GM20431 (cell line): ENCODE measurements at regions not wholly inside any gene's neighbourhood (a gene's known extent, or its start where the extent isn't known, plus 50 kb on each side); places are given as distances from the start of the nearest gene placed in this dataset.

Experiments used
- in situ Hi-C: fragments of 300-500 bp; cut with MseI, MboI; formaldehyde crosslinking; loops from one replicate; pipeline ENCODE4 v1.15.0; 2020; ENCODE audit warnings: low sequenced_read_pairs; ENCODE audit not compliant: unreplicated experiment

DNA sequence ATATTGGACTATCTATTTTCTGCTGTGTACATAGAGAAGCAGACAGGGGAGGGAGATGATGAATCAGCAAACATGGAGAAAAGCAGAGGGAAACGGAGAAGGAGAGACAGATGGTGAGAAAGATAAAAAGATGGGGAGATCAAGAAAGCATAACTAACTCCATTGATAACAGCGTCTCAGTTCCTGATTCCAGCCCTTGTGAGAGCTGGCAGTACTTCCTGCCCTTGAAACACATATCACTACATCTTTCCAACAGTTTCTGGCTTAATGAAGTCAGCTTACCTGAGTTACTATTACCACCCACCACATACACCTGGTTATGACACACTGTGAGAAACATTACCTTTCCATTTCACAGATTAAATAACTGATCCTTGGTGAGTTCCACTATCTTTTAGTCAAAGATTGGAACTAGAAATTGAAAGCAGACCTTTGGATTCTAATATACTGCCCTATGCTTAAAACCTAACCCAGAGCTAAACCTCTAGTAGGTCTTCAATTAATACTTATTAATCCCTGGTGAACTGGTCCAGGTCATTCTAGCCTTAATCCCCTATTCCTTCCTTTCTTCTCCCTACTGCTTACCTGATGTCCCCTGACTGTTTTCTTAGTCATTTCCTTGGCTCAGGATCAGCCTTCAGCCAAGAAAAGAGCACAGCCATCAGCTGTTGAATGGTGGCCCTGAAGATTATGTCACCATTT is 346.6 kb upstream of the CCL2 start:
- in situ Hi-C loops = no loop called here

DNA sequence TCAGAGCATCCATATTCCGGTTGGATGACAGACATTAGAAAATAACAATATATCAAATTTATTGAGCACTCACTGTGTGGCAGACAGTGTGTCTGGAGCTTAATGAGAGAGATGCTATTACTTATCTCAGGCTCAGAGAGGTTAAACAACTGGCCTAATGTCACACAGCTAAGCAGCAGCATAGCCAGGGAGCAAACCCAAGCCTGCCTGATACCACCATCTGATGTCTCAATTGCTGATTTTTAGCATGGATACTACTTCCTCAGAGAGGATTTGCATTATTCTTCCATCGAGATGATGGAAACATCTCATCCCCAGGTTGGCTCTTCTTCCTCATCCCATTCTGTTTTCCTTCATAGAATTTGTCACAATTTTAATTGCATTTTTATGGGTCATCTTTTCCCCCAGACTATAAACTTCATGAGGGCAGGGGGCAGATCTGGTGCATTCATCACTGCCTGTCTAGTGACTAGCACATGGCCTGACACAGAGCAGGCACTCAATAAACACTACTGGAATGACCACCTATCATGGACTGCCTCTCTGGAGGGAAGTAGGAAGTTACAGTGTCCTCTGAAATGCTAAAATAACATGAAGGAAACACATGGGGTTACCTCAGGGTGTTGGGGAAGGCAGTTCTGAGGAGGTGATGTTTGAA is 344.8 kb upstream of the CCL2 start:
- in situ Hi-C loops = no loop called here

- in situ Hi-C loops = no loop called here
Measured at GRCh38 chr17:33914125-33914524, 341.0 kb upstream of the CCL2 start.

- in situ Hi-C loops = no loop called here
Measured at GRCh38 chr17:33922971-33923370, 332.1 kb upstream of the CCL2 start.

DNA sequence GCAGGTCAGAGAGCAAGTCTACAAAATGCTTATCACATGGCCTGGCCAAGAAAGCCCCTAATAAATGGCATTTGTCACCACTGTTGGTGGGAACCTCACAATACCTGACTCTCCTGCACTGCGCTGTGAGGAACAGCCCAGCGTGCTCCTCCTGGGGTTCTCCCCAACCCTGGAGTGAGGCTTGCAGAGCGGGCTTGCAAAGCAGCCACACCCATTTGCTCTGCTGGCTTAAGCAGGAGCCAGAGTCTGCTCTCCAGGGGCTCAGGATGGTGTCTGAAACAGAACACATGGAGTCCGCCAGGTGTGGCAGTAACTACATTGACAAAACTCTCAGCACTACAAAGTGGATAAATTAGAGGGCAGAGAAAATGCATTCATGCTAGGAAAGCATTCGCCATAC is 331.0 kb upstream of the CCL2 start:
- in situ Hi-C loops = no loop called here

DNA sequence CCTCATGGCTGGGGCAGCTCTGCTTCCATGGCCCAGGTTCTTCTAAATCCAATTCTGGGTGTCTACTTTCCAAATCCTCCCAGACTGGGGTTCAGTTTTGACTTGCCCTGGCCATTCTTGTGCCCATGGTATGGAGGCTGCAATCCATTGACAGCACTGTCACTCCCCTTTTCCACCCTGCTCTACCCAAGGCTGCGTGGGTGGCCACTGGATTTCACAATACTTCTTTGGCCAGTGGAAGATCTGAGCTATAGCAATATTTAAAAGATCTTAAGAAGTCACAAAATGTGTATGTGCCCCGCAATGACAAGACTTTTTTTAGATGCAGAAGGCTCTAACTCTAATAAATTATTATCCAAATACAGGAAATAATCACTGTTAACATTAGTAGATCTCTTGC is 329.4 kb upstream of the CCL2 start:
- in situ Hi-C loops = loop anchor here (25.0 kb wide), 1 partner anchor 237 kb away; no protein-coding TSS in a partner anchor

GRCh38 chr17:33927732-33928133 is 327.4 kb upstream of the CCL2 start:
- in situ Hi-C loops = loop anchor here (25.0 kb wide), 1 partner anchor 235 kb away; no protein-coding TSS in a partner anchor

DNA sequence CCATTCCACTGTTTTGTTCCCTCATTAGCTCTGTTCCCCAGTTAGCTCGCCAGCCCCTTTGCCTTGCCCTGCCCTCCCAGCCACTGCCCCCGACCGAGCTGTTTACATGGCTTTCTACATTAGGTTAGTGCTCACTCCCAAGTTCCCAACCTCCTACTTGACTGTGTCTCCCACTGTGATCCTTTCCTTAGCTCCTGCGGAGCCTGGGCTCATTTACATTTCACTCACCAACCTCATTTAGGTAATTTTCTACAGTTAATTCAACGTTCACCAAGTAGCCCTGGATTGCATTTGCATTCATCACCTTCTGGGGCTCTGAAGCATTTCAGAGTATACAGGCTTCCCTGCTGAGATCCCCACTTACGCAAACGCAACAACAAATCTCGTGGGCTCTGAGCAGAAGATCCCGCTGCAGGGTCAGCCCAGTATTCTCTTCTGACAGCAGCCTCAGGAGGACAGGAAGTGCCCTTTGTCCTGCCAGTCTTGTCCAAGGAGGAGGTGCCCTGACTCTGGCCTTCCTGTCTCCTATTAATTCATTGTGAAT is 325.8 kb upstream of the CCL2 start:
- in situ Hi-C loops = loop anchor here (25.0 kb wide), 1 partner anchor 233 kb away; no protein-coding TSS in a partner anchor

DNA sequence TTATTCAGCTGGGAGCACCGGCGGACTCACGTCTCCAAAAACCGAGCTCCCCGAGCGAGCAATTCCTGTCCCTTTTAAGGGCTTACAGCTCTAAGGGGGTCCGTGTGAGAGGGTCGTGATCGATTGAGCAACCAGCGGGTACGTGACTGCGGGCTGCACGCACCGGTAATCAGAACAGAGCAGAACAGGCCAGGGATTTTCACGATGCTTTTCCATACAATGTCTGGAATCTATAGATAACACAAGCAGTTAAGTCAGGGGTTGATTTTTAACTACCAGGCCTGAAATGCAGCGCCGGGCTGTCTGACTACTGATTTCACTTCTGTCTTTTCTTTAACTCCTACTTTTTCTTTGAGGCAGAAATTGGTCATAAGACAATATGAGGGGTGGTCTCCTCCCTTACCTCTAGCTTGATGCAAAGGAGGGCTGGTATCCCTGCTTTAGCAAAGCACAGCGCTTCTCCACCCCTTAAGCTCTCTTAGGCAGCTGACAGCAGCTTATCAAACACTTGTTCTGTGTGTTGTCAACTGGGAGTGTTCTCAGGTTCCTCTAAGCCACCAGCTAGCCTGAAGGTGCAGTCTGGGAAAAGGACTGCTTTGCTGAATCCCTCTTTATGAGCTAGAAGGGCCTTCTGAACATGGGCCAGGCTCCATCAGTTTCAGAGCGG is 323.8 kb upstream of the CCL2 start:
- in situ Hi-C loops = loop anchor here (25.0 kb wide), 1 partner anchor 231 kb away; no protein-coding TSS in a partner anchor

DNA sequence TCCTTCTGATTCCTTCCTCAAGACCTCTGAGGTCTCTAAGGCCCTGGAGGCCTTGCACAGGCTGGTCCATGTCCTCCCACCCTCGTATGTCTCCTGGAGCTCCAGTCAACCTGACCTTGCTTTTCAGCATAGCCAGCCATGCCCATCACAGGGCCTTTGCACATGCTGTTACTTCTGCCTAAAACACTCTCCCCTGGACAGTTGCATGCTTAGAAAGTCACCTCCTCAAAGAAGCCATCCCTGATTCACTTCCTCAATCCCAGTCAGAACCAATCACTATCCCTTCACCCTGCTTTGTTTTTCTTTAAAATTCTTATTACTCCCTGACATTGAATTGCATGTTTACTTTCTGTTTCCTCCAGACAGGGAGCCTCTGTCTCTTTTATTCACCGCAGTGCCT is 322.1 kb upstream of the CCL2 start:
- in situ Hi-C loops = loop anchor here (25.0 kb wide), 1 partner anchor 229 kb away; no protein-coding TSS in a partner anchor

DNA sequence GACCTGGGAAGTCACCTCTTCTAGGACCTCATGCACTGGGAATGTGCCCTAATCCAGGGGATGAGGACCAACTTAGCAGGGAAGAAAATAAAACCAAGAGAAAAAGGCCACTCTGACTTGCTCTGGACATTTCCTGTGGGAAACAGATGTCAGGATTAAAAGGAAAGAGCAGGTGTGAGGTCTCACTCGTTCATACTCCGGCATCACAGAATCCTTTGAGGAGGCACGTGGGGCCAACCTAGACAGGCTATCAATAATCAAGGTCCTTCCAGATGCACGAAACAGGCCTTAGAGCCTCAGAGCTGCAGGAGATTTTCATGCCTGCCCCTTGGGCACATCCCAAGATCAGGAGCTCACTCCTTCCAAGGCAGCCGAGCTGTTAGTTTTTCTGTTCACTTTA is 321.5 kb upstream of the CCL2 start:
- in situ Hi-C loops = loop anchor here (25.0 kb wide), 1 partner anchor 229 kb away; no protein-coding TSS in a partner anchor

DNA sequence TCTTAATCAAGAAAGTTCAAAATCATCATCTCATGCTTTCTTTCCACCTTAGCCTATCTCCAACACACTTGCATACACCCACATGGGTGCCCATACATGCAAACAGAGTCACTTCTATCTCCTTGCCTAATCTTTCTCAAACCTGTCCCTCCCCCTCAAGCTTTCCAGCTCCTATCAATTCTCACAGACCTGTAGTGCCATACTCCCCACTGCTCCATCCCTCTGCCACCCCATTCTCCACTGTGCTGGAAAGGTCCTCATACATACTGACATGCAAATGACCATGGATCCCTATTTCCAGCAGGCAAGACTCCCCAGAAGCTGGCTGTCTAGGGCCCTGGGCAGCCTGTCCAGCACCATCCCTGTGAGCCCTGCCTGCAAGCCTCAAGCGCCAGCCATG is 320.4 kb upstream of the CCL2 start:
- in situ Hi-C loops = loop anchor here (25.0 kb wide), 1 partner anchor 228 kb away; no protein-coding TSS in a partner anchor

GRCh38 chr17:33935822-33936221 is 319.3 kb upstream of the CCL2 start:
- in situ Hi-C loops = loop anchor here (25.0 kb wide), 1 partner anchor 226 kb away; no protein-coding TSS in a partner anchor

DNA sequence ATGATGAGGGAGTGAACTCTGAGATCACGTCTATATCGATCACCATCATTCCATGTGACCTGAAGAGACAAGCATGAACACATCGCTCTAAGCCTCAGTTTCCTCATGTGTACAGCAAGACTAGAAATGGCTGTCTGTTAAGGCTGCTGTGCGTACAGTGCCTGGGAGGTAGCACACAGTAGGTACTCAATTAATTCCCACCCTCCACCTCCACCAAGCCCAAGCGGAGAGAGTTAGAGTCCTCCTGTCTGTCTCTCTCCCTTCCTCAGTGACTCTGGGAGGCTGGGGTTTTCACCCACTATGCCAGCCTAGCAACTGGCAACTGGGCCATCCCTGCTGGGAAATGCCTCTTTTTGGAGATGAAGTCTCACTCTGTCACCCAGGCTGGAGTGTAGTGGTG is 318.3 kb upstream of the CCL2 start:
- in situ Hi-C loops = loop anchor here (25.0 kb wide), 1 partner anchor 226 kb away; no protein-coding TSS in a partner anchor

GRCh38 chr17:33939959-33940358 is 315.1 kb upstream of the CCL2 start:
- in situ Hi-C loops = loop anchor here (25.0 kb wide), 1 partner anchor 222 kb away; no protein-coding TSS in a partner anchor

DNA sequence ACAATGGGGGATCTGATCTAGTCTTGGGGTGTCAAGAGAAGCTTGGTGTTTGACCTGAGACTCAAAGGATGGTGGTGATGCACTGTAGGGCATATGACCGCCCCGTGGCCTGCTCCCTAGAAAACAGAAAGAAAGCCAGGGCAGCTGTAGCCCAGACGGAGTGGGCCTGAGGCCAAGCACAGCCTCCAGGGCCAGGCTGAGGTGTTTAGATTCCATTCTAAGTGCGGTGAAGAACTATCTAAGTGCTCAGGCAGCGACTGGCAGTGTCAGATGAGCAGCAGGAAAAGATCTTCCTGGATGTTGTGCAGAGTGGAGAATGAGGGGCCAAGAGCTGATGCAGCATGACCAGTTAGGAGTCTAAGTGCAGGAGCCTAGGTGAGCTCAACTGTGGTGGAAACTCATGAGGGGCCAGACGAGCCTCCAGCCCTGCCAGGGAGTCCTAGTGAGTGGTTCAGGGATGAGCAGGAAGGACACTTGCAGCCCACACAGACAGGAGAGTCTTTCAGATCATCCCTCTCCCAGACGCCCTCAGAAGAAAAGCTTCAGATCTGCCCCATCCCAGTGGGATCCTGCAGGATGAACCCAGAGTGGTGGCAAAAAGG is 314.2 kb upstream of the CCL2 start:
- in situ Hi-C loops = loop anchor here (25.0 kb wide), 1 partner anchor 221 kb away; no protein-coding TSS in a partner anchor

- in situ Hi-C loops = loop anchor here (25.0 kb wide), 1 partner anchor 221 kb away; no protein-coding TSS in a partner anchor
Measured at GRCh38 chr17:33941744-33942143, 313.3 kb upstream of the CCL2 start.

DNA sequence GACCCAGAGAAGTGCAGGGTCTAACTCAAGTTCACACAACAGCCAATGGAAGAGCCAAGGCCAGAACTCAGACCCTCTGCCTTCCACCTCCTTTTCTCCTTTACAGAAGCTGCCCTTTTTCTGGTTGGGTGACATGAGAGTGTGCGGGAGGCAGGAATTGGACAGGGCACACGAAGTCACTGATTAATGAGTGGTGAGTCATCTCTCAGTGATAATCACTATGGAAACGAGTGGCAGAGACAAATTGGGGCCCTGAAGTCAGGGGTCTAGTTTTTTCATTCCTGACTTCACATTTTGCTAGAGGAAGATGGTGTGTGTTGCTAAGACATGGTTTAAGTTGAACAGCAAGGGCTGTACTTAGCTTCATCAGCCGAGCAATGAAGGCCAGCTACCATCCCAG is 312.7 kb upstream of the CCL2 start:
- in situ Hi-C loops = loop anchor here (25.0 kb wide), 1 partner anchor 220 kb away; no protein-coding TSS in a partner anchor

DNA sequence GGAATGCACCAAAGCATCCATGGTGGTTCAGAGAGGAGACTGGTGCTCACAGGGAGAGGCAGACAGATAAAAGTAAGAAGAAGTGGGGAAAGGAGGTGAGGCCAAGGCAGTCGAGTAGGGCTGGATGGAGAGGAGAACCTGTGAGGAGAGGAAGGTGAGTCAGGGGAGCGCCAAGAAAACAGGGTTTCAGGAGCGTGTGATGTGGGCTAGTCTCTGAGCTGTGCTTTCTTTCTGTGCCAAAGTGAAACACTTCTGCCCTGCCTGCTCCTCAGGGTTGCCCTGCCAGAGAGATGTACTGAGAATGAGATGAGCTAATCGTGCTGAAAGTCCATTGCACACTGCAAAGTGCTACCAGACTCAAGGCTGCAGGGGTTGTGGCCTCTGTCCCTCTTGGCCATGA is 310.7 kb upstream of the CCL2 start:
- in situ Hi-C loops = loop anchor here (25.0 kb wide), 1 partner anchor 218 kb away; no protein-coding TSS in a partner anchor

DNA sequence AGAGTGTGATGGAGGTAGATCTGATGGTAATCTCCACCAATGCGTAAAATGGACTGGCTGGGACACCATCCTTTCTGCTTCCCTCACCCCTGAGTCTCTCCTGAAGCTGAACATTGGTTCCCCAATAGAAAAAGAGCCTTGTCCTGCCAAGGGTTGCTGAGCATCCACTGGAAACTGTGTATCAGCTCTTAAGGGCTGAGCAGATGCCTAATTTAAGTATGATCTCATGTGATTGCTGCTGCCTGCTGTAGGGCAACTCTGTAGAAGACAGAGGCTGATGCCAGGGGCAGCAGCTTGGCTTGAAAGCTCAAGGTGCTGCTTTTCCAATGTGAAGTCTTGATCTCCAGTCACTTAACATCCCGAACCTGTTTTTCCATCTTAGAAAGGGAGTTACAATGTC is 310.3 kb upstream of the CCL2 start:
- in situ Hi-C loops = loop anchor here (25.0 kb wide), 1 partner anchor 217 kb away; no protein-coding TSS in a partner anchor
